GM19372 (cell line): ENCODE measurements at regions not wholly inside any gene's neighbourhood (a gene's known extent, or its start where the extent isn't known, plus 50 kb on each side); places are given as distances from the start of the nearest gene placed in this dataset.
"Not testable (repeated sequence)": the region's sequence is repeated elsewhere in the genome, so short reads cannot be mapped to it uniquely, and the experiment has no call there.

Experiments used
- ATAC-seq: cut with Tn5 transposase; IDR thresholded peaks from one replicate; pipeline ENCODE4 v1.9.1; 2021; ENCODE audit warnings: mild to moderate bottlenecking, low read depth, moderate library complexity; ENCODE audit not compliant: unreplicated experiment

DNA sequence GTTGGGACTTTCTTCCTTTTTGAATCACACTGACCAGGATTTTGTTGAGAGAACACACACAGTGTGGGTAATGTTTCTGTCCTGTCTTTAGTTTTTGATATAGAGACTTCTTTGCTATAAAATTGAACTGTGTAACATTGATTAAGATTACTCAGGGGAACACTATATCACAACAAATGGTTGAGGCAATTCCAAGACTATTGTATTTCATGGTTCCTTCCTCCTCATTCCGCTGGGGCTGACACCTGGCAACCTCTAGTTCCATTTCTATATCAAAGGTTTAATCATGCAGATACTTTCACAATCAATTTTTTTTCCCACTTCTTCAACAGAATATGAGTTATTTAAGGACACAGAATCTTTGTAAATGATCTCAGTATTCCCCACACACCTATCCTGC, 182.2 kb downstream of the TAF11L14 start:
- ATAC-seq = no peak

DNA sequence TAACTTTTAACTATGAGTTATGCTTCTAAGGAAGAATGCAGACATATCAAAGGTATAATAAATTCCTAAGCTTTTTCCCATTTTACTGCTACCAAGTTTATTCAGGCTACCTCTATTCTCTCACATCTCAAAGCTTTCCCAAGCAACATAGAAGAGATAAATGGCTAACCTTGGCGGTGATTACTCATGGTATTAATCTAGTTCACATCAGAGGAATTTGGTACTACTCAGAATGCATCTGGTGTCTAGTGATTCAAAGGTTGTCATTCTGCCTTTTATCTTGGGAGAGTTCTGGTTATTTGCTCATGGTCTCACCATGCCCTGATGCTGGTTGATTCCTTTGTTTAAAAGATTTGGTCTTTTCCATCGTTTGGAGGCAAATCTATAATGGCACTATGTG, 182.7 kb downstream of the TAF11L14 start:
- no peak for ATAC-seq

DNA sequence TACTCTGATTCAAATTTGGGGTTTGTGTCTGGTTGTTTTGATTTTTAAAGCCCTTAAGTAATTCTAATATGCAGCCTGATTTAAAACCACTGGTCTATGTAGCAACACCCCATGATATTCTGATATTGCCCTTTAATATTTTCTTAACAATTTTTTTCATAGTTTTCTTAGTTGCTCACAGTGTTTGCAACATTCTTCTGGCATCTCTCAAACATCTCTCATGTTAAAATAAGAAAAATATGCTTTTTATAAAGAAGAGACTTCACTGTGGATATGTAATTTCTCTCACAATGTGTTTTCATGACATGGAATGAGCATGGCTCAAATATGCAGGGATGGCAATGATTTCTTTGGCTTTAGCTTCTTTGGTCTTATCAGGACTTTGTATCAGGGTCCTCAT, 183.7 kb downstream of the TAF11L14 start:
- no peak for ATAC-seq

DNA sequence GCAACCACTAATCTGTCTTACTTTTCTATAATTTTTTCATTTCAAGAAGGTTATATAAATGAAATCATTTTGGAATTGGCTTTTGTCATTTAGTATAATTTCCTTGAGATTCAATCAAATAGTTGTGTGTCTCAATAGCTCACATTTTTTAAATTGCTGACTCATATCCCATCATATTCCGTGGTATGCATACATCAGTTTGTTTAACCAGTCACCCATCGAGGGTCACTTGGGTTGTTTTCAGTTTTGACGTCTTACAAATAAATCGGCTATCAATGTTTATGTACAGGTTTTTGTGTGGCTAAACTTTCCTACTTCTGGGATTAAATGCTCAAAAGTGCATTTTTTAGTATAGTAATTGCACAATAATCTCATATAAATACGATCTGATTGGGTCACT, 185.5 kb downstream of the TAF11L14 start:
- ATAC-seq = no peak

DNA sequence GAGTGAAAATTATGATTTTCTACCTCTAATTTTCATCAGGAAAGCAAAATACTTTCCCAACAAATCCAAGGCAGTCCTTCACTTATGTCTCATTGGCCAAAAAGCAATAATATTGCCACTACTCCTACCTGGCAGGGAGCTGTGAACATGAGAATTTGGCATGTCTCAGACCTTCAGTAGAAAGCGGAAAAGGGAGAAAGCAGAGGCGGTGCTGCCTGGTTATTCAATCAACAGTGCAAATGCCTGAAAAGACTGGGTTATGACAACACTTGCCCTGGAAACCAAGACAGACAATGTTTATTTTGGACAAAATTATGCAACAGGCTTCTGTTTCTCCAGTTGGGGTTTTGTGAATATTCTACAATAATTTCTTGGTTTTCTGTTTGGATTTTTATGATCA, 194.4 kb downstream of the TAF11L14 start:
- no peak for ATAC-seq

DNA sequence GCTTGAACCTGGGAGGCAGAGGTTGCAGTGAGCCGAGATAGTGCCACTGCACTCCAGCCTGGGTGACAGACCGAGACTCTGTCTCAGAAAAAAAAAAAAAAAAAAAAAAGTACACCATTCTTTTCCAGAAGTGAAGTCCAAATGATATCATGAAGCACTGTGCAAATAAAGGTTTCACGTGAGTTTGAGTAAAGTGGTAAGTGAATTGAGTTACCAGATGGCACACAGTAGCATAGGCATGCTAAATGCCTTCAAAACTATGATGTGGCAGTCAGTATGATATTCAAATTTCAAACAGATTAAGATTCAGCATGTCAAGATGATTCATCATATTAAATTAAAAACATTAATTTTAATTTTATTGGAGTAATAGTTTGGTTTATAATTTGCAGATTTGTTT, 195.2 kb downstream of the TAF11L14 start:
- no peak for ATAC-seq

DNA sequence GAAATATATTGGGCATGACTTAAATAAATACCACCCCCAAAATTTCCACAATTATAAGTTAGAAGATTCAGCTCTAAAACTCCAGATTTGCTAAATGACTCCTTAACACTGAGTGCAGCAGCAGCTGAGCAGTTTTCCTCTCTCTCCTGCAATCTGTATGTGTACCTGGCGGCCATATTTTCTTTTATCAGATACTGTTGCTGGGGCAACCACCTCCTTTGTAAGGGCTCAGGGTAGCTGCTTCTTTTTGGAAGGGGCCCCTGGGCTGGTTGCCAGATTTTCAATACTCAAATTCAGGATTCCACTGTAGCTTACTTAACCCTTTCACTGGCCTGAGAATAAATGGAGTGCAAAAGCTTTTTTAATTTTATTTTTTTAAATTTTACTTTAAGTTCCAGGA, 197.0 kb downstream of the TAF11L14 start:
- no peak for ATAC-seq

DNA sequence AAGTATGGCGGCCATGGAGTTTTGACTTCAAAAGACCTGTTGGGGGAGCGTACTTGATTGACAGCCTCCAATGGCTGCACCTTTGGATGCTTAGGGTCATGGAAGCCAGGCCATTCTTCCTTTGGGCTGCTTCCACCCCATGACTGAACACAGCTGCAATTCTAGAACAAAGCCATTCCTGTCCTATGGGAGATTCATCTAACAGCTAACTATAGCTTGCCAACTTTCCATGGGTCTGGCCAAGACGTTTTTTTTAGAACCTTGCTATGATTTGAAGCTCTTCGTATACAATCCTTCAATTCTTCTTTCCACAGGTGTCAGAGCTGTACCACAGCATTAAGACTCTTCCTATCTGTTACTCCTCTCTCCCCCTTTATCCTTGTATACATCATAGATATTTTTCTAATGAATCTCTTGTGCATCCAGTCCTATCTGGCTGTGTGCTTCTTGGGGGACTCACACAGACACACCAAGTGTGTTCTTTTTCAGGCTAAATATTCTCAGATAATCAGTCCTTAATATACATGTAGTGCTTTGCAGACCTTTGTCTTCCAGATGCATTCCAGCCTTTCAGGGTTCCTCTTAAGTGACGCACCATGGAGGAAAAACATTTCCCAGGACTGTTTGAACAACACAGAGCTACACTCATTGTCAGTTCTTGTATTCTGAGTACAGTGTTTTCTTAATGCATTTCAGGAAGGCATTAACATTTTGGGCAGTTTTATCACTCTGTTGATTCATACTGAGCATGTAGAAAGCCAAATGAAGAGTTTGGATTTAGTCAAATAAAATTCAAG, 198.9 kb downstream of the TAF11L14 start:
- ATAC-seq = no peak

DNA sequence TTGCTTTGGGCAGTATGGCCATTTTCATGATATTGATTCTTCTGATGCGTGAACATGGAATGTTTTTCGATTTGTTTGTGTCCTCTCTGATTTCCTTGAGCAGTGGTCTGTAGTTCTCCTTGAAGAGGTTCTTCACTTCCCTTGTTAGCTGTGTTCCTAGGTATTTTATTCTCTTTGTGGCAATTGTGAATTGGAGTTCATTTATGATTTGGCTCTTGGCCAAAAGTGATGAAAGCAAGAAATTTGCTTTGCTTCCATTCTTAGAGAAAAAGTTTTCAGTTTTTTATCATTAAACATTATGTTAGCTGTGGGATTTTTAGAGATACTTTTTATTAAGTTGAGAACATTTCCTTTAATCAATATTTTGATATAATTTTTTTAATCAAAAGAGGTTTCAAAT, 203.5 kb downstream of the TAF11L14 start:
- ATAC-seq = no peak

DNA sequence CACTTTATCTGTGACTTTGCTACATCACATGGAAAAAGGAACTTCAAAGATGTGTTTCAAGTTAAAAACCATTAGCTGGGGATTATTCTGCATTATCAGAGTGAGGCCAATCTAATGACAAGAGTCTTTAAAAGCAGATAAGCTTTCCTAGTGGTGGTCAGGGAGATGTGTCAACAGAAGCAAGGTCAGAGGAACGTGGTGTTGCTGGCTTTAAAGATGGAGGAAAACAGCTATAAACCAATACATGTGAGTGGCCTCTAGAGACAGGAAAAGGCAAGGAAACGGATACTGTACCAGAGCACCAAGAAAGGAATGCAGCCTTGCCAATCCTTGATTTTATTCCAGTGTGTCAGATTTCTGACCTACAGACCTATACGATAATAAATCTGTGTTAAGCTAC, 204.2 kb downstream of the TAF11L14 start:
- ATAC-seq = no peak

DNA sequence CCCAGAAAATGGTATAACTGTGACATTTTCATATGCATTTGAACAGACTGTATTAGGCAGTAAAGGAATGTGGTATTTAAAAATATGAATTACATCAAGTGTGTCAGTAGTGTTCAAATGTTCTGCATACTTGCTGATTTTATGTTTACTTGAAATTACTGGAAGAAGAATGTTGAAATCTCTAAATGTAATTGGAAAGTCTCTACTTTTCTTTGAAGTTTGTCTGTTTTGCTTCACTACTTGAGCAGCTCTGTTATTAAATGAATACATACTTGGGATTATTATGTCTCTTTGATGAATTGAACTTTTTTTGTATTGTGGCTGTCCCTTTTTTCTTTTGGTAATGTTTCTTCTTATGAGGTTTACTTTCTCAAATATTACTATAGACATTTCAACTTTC, 205.6 kb downstream of the TAF11L14 start:
- no peak for ATAC-seq

DNA sequence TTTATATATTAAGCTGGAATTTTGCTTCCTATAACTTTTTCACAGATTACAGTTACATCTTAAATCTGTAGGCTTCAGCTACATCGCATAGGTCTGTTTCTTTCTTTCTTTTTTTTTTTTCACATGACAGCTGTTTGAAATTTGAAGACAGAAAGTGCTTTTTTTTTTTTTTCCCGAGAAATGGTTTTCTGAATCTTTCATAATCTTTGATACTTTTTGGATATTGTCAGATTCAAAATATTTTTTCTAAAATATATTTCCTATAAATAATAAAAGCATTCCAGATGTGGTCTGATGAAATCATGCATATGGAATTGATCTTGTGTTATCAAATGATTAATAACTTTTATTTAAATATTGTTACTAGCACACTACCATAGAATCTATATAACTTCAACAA, 212.2 kb downstream of the TAF11L14 start:
- no peak for ATAC-seq

DNA sequence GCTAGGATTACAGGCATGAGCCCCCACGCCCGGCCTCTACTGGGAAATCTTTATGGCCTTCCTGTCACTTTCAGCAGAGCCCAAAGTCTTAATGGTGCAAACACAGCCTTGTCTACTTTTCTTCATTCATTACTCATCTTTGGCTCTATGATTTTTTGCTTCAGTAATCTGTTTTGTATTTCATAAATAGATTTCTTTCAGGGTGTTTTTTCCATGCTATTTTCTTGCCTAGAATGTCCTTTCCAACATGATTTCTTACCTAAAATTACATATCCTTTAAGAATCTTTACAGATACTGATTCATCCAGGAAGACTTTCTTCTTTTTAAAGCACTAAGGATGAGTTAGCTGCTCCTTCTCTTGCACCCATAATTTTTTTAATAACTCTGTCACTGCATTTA, 213.0 kb downstream of the TAF11L14 start:
- no peak for ATAC-seq

DNA sequence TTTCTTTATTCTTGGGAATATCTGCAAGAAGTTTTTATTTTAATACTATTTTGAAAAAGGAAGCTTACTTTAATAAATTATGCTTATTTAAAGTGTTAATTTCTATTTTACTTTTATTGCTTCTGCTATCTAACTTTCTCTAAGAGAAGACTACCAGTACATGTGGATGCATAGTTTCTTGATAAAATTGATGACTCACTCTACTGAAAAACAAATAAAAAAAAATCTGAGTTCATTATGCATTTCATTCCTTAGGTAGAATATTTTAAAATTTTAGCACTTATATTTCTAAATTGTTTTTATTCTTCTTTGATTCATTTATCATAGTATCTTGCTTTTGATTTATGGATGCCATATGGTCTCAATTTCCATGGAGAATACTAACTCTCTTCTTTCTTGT, 217.9 kb downstream of the TAF11L14 start:
- no peak for ATAC-seq

DNA sequence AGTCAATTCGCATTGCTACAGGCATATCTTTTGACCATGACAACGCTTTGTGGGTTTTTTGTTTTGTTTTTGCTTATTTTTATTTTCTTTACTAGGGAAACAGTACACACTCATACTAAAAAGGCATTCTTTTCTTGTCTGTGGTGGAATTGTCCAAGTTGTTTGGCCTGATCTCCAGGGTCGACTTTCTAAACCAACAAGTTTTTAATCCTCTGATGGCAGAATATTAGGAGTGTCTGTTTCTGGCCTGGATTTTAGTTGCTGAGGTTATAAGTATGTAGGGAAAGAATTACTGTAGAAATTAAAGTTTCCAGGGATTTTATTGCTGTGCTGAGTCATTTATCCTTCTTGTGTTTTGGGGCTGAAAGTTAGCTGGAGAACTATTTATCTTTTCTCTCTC, 218.5 kb downstream of the TAF11L14 start:
- no peak for ATAC-seq

DNA sequence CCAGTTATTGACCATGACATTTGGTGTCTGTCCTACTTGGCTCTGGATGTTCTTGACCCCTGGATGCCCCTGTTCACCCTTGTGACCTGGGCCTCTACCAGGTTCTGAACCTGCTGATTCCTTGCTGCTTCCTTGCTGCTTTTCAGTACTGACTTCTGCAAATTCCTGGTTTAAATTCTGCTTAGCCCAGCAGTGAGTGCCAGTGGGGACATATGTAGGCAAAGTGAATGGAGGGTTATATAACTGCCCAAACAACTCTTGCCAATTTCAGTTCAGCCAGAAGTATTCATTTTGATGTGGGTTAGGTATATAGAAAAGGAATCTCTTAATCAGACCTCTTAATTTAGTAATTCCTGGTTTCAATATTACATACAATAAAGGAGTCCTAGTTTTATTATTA, 220.6 kb downstream of the TAF11L14 start:
- no peak for ATAC-seq

DNA sequence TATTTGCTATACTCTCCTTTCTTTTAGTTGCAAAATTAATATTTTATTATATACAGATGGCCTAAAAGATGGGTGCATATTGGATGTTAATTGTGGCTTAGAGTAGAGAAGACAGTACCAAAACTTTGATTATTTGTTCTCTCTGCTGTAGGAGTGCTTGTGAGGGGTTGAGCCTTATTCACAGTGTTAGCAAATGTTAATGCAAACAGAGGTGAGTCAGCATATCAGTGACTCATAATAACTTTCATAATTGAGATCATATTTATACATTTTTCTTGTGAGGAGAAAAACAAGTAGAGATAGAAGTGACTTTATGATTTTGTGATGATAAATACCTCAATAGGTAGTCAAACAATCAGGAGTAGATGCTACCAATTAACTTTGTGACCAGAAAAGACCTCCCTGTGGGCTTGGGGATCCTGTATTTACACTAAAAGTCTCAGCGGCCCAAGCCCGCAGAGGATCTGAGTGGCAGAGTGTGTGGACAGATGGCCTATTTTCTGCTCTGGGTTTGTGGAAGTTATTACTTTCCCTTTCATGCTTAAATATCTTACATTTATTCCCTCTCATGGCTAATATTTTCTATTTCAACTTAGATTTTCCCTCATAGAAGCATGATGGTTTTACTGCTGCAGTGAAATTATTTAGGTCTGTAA, 226.5 kb downstream of the TAF11L14 start:
- ATAC-seq = no peak

DNA sequence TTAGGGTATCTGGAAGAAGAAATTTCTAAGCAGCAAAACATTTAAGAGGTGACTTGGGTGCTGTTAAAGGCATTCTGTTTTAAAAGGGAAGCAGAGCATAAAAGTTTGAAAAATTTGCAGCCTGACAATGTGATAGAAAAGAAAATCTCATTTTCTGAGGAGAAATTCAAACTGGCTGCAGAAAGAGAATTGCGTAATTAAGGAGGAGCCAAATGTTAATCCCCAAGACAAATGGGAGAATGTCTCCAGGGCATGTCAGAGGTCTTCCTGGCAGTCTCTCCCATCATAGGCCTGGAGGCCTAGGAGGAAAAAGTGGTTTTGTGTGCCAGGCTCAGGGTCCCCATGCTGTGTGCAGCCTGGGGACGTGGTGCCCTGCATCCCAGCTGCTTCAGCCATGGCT, 230.6 kb downstream of the TAF11L14 start:
- ATAC-seq = not testable (repeated sequence)

DNA sequence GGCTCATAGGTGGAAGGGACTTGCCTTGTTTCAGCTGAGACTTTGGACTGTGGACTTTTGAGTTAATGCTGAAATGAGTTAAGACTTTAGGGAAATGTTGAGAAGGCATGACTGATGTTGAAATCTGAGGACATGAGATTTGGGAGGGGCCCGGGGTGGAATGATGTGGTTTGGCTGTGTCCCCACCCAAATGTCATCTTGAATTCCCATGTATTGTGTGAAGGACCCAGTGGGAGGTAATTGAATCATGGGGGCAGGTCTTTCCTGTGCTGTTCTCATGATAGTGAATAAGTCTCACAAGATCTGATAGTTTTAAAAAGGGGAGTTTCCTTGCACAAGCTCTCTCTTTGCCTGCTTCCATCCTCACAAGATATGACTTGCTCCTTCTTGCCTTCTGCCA, 231.7 kb downstream of the TAF11L14 start:
- ATAC-seq = not testable (repeated sequence)

DNA sequence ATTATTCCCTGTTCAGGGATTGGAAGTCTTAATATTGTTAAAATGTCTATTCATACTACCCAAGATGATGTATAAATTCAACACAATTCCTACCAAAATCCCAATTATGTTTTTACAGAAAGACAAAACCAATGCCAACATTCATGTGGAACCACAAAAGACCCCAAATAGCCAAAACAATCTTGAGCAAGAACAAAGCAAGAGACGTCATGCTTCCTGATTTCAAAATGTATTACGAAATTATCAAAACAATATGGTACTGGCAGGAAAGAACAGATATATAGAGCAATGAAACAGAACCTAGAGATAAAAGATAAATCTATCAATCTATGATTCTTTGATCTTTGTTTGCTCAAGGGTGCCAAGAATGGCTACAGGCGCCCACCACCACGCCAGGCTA, 237.9 kb downstream of the TAF11L14 start:
- no peak for ATAC-seq

DNA sequence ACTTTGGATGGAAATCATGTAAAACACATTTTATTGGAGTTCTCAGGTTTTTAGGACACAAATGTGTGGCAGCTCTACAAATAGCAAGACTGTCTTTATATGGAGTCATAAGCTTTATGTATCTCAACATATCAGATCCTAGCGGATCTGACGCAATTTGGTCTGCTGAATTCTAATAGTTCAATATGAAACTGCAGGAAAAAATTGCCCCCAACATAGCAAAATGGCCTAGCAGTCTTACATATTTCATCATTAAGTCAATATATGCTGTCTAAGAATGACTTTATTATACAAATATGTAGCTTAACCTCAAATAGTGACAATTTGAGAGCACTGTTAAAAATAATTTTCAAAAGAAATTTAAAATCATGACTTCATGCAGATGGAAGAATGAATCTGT, 244.3 kb downstream of the TAF11L14 start:
- no peak for ATAC-seq

DNA sequence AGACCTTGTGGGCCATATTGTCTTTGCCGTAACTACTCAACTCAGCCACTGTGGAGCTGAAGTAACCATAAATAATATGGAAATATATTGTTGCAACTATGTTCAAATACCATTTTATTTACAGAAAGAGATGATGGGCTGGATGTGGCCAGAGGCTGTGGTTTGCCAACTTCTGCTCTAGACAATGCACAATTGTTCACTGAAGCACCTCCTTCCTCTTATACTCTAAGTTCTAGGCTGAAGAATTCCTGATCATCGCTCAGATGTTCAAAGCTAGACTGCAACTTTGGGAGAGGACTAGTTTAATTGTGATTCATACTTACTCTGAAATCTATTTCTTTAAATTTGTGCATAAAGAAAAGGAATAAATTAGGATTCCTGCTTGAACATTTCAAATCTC, 245.0 kb downstream of the TAF11L14 start:
- ATAC-seq = no peak
